ENCODE measurements at regions not wholly inside any gene's neighbourhood (a gene's known extent, or its start where the extent isn't known, plus 50 kb on each side); places are given as distances from the start of the nearest gene placed in this dataset.
"Not testable (repeated sequence)": the region's sequence is repeated elsewhere in the genome, so short reads cannot be mapped to it uniquely, and the experiment has no call there.

DNA sequence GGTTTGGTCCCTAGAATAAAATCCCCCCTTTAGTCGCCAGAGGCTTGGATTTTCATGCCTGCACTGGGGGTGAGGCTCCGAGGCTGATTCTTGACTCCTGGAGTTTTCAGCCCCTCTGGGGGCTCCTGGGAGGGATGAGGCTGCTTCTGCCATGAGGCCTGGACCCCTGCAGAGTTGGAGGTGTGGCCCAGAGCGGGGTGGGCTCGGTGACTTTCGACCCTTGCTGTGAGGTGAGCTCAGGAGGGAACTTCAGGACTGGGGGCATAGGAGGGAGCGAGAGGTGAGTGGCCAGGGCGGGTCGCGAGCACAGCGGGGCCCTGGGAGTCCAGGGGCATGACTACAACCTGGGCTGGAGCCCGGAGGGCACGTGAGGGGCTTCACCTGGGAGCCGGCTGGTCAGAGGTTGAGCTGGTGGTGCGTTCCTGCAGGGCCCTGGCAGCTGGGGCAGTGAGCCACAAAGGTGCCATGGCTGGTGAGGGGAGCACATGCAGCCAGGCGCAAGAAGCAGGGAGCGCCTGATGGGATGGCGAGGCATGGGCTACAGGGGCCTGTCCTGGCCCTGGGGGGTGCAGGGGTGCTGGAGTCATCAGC, 168.2 kb downstream of the KIF26A start:
- H3K27ac Mint-ChIP-seq (ENCODE audit: unreplicated experiment), result no peak overlapping the region
- H3K4me3 ChIP-seq (ENCODE audit: low read depth, low read length), result no peak overlapping the region
- H3K4me1 ChIP-seq, result no peaks in the 10 kb centered on the region
- peaks cover 2% of the 10 kb centered on the region for H3K9me3 Mint-ChIP-seq (ENCODE audit: unreplicated experiment)
- no peaks in the 10 kb centered on the region for H3K36me3 ChIP-seq (ENCODE audit: control insufficient read depth, insufficient read depth, low read length)
- intact Hi-C loops (cut with micrococcal nuclease; ENCODE audit: unreplicated experiment), result no loop called here
- peak in 1 of 2 experiments; percentile 19 for DNase-seq
- no peaks in the 10 kb centered on the region for H3K27me3 ChIP-seq (replicated peaks; ENCODE audit: control insufficient read depth, insufficient read depth, low read length)
- BruUV-seq (replicated peaks), result no TSS peak
- H3K4me3 Mint-ChIP-seq (ENCODE audit: unreplicated experiment), result no peak overlapping the region
- no peaks in the 10 kb centered on the region for H3K4me1 Mint-ChIP-seq (ENCODE audit: low read depth, unreplicated experiment)
- H3K27me3 Mint-ChIP-seq (ENCODE audit: insufficient read depth, unreplicated experiment), result peaks cover 14% of the 10 kb centered on the region
- POLR2A ChIA-PET, result no interaction called here
- CTCF ChIA-PET, result no interaction called here
- TF ChIP-seq, protein P1, sequence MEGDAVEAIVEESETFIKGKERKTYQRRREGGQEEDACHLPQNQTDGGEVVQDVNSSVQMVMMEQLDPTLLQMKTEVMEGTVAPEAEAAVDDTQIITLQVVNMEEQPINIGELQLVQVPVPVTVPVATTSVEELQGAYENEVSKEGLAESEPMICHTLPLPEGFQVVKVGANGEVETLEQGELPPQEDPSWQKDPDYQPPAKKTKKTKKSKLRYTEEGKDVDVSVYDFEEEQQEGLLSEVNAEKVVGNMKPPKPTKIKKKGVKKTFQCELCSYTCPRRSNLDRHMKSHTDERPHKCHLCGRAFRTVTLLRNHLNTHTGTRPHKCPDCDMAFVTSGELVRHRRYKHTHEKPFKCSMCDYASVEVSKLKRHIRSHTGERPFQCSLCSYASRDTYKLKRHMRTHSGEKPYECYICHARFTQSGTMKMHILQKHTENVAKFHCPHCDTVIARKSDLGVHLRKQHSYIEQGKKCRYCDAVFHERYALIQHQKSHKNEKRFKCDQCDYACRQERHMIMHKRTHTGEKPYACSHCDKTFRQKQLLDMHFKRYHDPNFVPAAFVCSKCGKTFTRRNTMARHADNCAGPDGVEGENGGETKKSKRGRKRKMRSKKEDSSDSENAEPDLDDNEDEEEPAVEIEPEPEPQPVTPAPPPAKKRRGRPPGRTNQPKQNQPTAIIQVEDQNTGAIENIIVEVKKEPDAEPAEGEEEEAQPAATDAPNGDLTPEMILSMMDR (IDR thresholded peaks at IDR 0.05; ENCODE audit: insufficient read depth in 1 of 2, low read depth in 1 of 2, low read length in 1 of 2, severe bottlenecking in 1 of 2, unreplicated experiment in 1 of 2), result no peak
- peaks cover 6% of the 10 kb centered on the region; the same call in 1 of the 2 replicates for H3K9me3 ChIP-seq
- H3K36me3 Mint-ChIP-seq (ENCODE audit: insufficient read depth, unreplicated experiment), result no peaks in the 10 kb centered on the region

DNA sequence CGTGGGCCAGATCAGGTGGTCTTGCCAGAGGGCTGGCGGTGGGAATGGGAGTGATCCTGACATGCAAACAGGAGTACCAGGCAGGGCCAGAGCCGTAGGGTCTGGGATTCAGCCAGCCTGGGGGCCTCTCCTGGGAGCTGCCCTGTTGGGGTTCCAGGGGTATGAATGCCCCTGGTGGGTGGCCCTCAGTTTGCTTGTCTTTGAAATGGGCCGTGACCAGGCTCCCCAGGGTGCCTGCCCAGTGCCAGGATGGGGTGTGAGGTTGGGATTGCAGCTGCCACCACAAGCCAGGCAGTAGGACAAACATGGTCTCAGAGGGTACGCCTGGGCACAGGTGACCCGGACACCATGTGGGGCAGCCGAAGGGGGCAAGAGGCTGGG, 168.8 kb downstream of the KIF26A start:
- Mint-ChIP-seq H3K4me1 (ENCODE audit: low read depth, unreplicated experiment) (no peaks in the 10 kb centered on the region), H3K27ac (ENCODE audit: unreplicated experiment) (no peak overlapping the region), H3K36me3 (ENCODE audit: insufficient read depth, unreplicated experiment) (no peaks in the 10 kb centered on the region), H3K9me3 (ENCODE audit: unreplicated experiment) (no peaks in the 10 kb centered on the region), H3K4me3 (ENCODE audit: unreplicated experiment) (no peak overlapping the region), H3K27me3 (ENCODE audit: insufficient read depth, unreplicated experiment) (peaks cover 14% of the 10 kb centered on the region)
- Histone ChIP-seq H3K36me3 (ENCODE audit: control insufficient read depth, insufficient read depth, low read length) (no peaks in the 10 kb centered on the region), H3K4me3 (ENCODE audit: low read depth, low read length) (no peak overlapping the region), H3K9me3 (peaks cover 8% of the 10 kb centered on the region; the same call in 1 of the 2 replicates), H3K27me3 (replicated peaks; ENCODE audit: control insufficient read depth, insufficient read depth, low read length) (no peaks in the 10 kb centered on the region), H3K4me1 (no peaks in the 10 kb centered on the region)
- DNase-seq, result no peak
- TF ChIP-seq, protein P1 (IDR thresholded peaks at IDR 0.05; ENCODE audit: insufficient read depth in 1 of 2, low read depth in 1 of 2, low read length in 1 of 2, severe bottlenecking in 1 of 2, unreplicated experiment in 1 of 2), result no peak
- ChIA-PET POLR2A (no interaction called here), CTCF (no interaction called here)
- intact Hi-C loops (cut with micrococcal nuclease; ENCODE audit: unreplicated experiment), result no loop called here
- BruUV-seq (replicated peaks), result no TSS peak

DNA sequence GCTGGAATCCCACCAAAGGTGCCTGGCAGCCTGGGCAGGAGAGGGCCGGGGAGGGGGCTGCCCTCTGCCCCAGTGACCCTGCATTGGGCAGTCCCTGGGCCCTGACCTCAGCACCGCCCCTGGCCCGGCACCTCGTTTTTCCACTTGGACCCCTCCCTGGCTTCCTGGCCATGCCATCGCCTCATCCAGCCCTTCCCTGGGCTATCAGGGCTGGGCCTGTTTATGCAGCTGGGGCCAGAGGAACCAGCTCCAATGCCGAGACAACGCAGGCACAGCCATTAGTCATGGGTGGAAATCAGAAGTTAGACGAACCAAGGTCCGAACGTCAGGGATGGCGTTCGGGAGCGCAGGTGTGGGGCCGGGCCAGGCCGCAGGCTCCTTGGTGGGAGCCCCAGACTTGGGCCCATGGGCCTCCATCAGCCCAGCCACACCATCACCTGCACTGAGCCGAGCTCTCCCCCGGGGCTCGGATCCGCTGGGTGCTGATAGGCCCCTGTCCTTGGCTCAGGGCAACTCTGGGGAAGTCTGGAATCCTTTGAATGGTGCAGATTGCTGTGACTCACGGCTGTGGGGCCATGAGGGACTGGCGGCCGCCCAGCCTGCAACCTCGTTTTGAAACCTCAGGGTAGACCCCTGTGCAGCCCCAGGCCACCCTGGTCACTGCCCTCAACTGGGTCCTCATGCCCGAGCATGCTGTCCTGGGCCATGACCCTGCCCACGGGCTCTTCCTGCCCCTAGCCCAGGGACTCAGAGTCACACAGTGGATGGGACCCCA, 169.4 kb downstream of the KIF26A start:
- Histone ChIP-seq H3K9me3 (peaks cover 8% of the 10 kb centered on the region; the same call in 1 of the 2 replicates), H3K27me3 (replicated peaks; ENCODE audit: control insufficient read depth, insufficient read depth, low read length) (no peaks in the 10 kb centered on the region), H3K4me3 (ENCODE audit: low read depth, low read length) (no peak overlapping the region), H3K36me3 (ENCODE audit: control insufficient read depth, insufficient read depth, low read length) (no peaks in the 10 kb centered on the region), H3K4me1 (no peaks in the 10 kb centered on the region)
- no peak for DNase-seq
- BruUV-seq (replicated peaks), result no TSS peak
- no peak overlapping the region for H3K27ac Mint-ChIP-seq (ENCODE audit: unreplicated experiment)
- intact Hi-C loops (cut with micrococcal nuclease; ENCODE audit: unreplicated experiment), result no loop called here
- H3K27me3 Mint-ChIP-seq (ENCODE audit: insufficient read depth, unreplicated experiment), result peaks cover 14% of the 10 kb centered on the region
- no peaks in the 10 kb centered on the region for H3K36me3 Mint-ChIP-seq (ENCODE audit: insufficient read depth, unreplicated experiment)
- TF ChIP-seq, protein P1 (IDR thresholded peaks at IDR 0.05; ENCODE audit: insufficient read depth in 1 of 2, low read depth in 1 of 2, low read length in 1 of 2, severe bottlenecking in 1 of 2, unreplicated experiment in 1 of 2), result no peak
- CTCF ChIA-PET, result no interaction called here
- no peaks in the 10 kb centered on the region for H3K4me1 Mint-ChIP-seq (ENCODE audit: low read depth, unreplicated experiment)
- POLR2A ChIA-PET, result no interaction called here
- no peak overlapping the region for H3K4me3 Mint-ChIP-seq (ENCODE audit: unreplicated experiment)
- no peaks in the 10 kb centered on the region for H3K9me3 Mint-ChIP-seq (ENCODE audit: unreplicated experiment)

DNA sequence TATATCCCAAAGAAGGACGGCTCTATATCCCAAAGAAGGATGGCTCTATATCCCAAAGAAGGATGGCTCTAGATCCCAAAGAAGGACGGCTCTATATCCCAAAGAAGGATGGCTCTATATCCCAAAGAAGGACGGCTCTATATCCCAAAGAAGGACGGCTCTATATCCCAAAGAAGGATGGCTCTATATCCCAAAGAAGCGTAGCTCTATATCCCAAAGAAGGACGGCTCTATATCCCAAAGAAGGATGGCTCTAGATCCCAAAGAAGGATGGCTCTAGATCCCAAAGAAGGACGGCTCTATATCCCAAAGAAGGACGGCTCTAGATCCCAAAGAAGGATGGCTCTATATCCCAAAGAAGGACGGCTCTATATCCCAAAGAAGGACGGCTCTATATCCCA, 170.1 kb downstream of the KIF26A start:
- intact Hi-C loops (cut with micrococcal nuclease; ENCODE audit: unreplicated experiment); H3K27me3 ChIP-seq (replicated peaks; ENCODE audit: control insufficient read depth, insufficient read depth, low read length); H3K4me3 Mint-ChIP-seq (ENCODE audit: unreplicated experiment); BruUV-seq (replicated peaks); H3K4me1 ChIP-seq; H3K9me3 Mint-ChIP-seq (ENCODE audit: unreplicated experiment); H3K9me3 ChIP-seq; POLR2A ChIA-PET; CTCF ChIA-PET; DNase-seq; H3K4me1 Mint-ChIP-seq (ENCODE audit: low read depth, unreplicated experiment); H3K36me3 Mint-ChIP-seq (ENCODE audit: insufficient read depth, unreplicated experiment); H3K36me3 ChIP-seq (ENCODE audit: control insufficient read depth, insufficient read depth, low read length); H3K27ac Mint-ChIP-seq (ENCODE audit: unreplicated experiment); H3K4me3 ChIP-seq (ENCODE audit: low read depth, low read length): not testable (repeated sequence)
- peaks cover 15% of the 10 kb centered on the region for H3K27me3 Mint-ChIP-seq (ENCODE audit: insufficient read depth, unreplicated experiment)
